Panc1 (cell line): ENCODE measurements at regions not wholly inside any gene's neighbourhood (a gene's known extent, or its start where the extent isn't known, plus 50 kb on each side); places are given as distances from the start of the nearest gene placed in this dataset.

Source experiments
- ATAC-seq: fragments of 200-7000 bp; cut with Tn5 transposase; 2 replicates; pipeline ENCODE4 v1.9.1; 2020; ENCODE audit warnings: mild to moderate bottlenecking, moderate library complexity
- BruUV-seq: library from RNA; stranded (reverse); fragments of 400-500 nt; replicated peaks from 2 replicates; lab custom pipeline; 2021; lab: Mats Ljungman, UMichigan
- CTCF ChIA-PET: fragments of 300-600 bp; sonication (Branson Sonifier 250); formaldehyde crosslinking; loops from one replicate; lab custom pipeline; 2022; ENCODE audit warnings: antibody characterized with exemption; lab: Charles Lee
- POLR2A ChIA-PET: fragments of 300-600 bp; sonication (Branson Sonifier 250); formaldehyde crosslinking; loops from one replicate; lab custom pipeline; 2022; ENCODE audit warnings: antibody characterized with exemption; lab: Charles Lee
- DNase-seq: peaks from one replicate; pipeline ENCODE4 v3.0.0-alpha.2; 2010; ENCODE audit warnings: low read depth, low spot score
- H3K27ac ChIP-seq: 2 replicates; pipeline ENCODE4 v1.5.1; 2011; ENCODE audit warnings: mild to moderate bottlenecking, low read length, inconsistent platforms
- H3K27me3 ChIP-seq: fragments of 200-500 bp; sonication (Bioruptor generic); 2 replicates; pipeline ENCODE4 v1.6.0; 2014; ENCODE audit warnings: low read length, inconsistent platforms; ENCODE audit not compliant: control insufficient read depth, insufficient read depth
- H3K36me3 ChIP-seq: fragments of 200-500 bp; sonication (Bioruptor generic); 2 replicates; pipeline ENCODE4 v1.5.1; 2014; ENCODE audit warnings: inconsistent platforms, mild to moderate bottlenecking, low read length, moderate library complexity; ENCODE audit not compliant: control insufficient read depth, insufficient read depth
- H3K4me1 ChIP-seq: 2 replicates; pipeline ENCODE4 v1.5.1; 2011; ENCODE audit warnings: inconsistent platforms, mild to moderate bottlenecking, low read length, moderate library complexity; ENCODE audit not compliant: control insufficient read depth, insufficient read depth
- H3K4me3 ChIP-seq, 2 experiments: 2 replicates each; pipeline ENCODE4 v1.5.1; 2011 to 2012; ENCODE audit warnings: low read depth in 2 of 2, low read length in 2 of 2, mild to moderate bottlenecking in 2 of 2, inconsistent platforms in 1 of 2, moderate library complexity in 1 of 2
- H3K9me3 ChIP-seq: fragments of 200-500 bp; sonication (Bioruptor generic); 2 replicates; pipeline ENCODE4 v1.5.1; 2014; ENCODE audit warnings: low read depth, mild to moderate bottlenecking, inconsistent platforms, low read length, moderate library complexity; ENCODE audit not compliant: control insufficient read depth, insufficient read depth
- CTCF ChIP-seq: fragments of 450-650 bp; IDR thresholded peaks from 2 replicates; pipeline ENCODE4 v1.5.1; 2017; ENCODE audit warnings: mild to moderate bottlenecking
- POLR2AphosphoS5 ChIP-seq: IDR thresholded peaks from 2 replicates; pipeline ENCODE4 v1.6.1; 2012; ENCODE audit warnings: mild to moderate bottlenecking, low read depth, low read length, moderate library complexity
- REST ChIP-seq, 2 experiments: IDR thresholded peaks; 2 replicates each; pipeline ENCODE4 v1.6.1; 2011 to 2012; ENCODE audit warnings: low read depth in 2 of 2, control low read depth in 1 of 2, low read length in 1 of 2, mild to moderate bottlenecking in 1 of 2, moderate library complexity in 1 of 2; ENCODE audit not compliant: insufficient read depth in 1 of 2
- SIN3A ChIP-seq: IDR thresholded peaks from 2 replicates; pipeline ENCODE4 v1.6.1; 2012; ENCODE audit warnings: low read depth, mild to moderate bottlenecking, low read length, moderate library complexity, borderline replicate concordance; ENCODE audit not compliant: insufficient read depth
- TCF7L2 ChIP-seq: IDR thresholded peaks from 2 replicates; pipeline ENCODE4 v1.6.1; 2011; ENCODE audit warnings: mild to moderate bottlenecking, low read depth, low read length, inconsistent platforms
- in situ Hi-C: cut with HindIII; loops from 2 replicates; pipeline ENCODE4 v1.10.0; 2016; ENCODE audit warnings: low sequenced_read_pairs, low pct_unique_long_range_greater_than_20kb
- intact Hi-C: fragments of 100-400 bp; cut with micrococcal nuclease; formaldehyde crosslinking; loops from one replicate; pipeline ENCODE4 v1.10.0; 2022; ENCODE audit not compliant: unreplicated experiment

GRCh38 chr4:125044886-125045285 is 269.9 kb upstream of the FAT4 start:
- Histone ChIP-seq H3K27ac (no peak overlapping the region), H3K9me3 (no peaks in the 10 kb centered on the region), H3K4me3 (no peak overlapping the region), H3K36me3 (no peaks in the 10 kb centered on the region), H3K4me1 (no peaks in the 10 kb centered on the region), H3K27me3 (no peaks in the 10 kb centered on the region)
- in situ Hi-C loops, result no loop called here
- CTCF ChIA-PET, result no interaction called here
- intact Hi-C loops, result no loop called here
- POLR2A ChIA-PET, result no interaction called here
- no peak for ATAC-seq
- BruUV-seq, result no TSS peak
- TF ChIP-seq SIN3A (no peak), CTCF (no peak), REST (IDR thresholded peaks at IDR 0.05; ENCODE audit: insufficient read depth in 1 of 2, low read depth in 2 of 2, low read length in 1 of 2) (no peak), POLR2AphosphoS5 (no peak), TCF7L2 (no peak)
- no peak for DNase-seq

GRCh38 chr4:125043486-125043885 is 271.3 kb upstream of the FAT4 start:
- in situ Hi-C loops, result no loop called here
- no TSS peak for BruUV-seq
- DNase-seq (no peak), ATAC-seq (no peak)
- ChIA-PET POLR2A (no interaction called here), CTCF (no interaction called here)
- H3K36me3 ChIP-seq, result no peaks in the 10 kb centered on the region
- H3K4me1 ChIP-seq, result no peaks in the 10 kb centered on the region
- H3K4me3 ChIP-seq, result no peak overlapping the region
- H3K27ac ChIP-seq, result no peak overlapping the region
- intact Hi-C loops, result no loop called here
- H3K9me3 ChIP-seq, result no peaks in the 10 kb centered on the region
- TF ChIP-seq TCF7L2, result no peak
- no peak for TF ChIP-seq REST (IDR thresholded peaks at IDR 0.05; ENCODE audit: insufficient read depth in 1 of 2, low read depth in 2 of 2, low read length in 1 of 2)
- no peak for TF ChIP-seq POLR2AphosphoS5
- no peak for TF ChIP-seq CTCF
- no peak for TF ChIP-seq SIN3A
- H3K27me3 ChIP-seq, result no peaks in the 10 kb centered on the region
